ENCODE measurements at regions not wholly inside any gene's neighbourhood (a gene's known extent, or its start where the extent isn't known, plus 50 kb on each side); places are given as distances from the start of the nearest gene placed in this dataset.

- DNase-seq (ENCODE audit: low spot score): no peak
- ChIA-PET POLR2A (no interaction called here), CTCF (ENCODE audit: low intra/inter-chr PET ratio, low total read pairs) (no interaction called here)
- Histone ChIP-seq H3K27ac (ENCODE audit: extremely low read length, insufficient read depth, low read length) (no peak overlapping the region), H3K36me3 (replicated peaks in 1 of 2; ENCODE audit: control insufficient read depth in 1 of 2, insufficient read depth in 2 of 2, low read length in 2 of 2) (no peaks in the 10 kb centered on the region), H2AFZ (ENCODE audit: low read length) (no peak overlapping the region), H3K4me1 (ENCODE audit: insufficient read depth, low read length) (peaks cover 45% of the 10 kb centered on the region), H3K9me3 (ENCODE audit: low read length) (no peaks in the 10 kb centered on the region), H3K9ac (ENCODE audit: insufficient read depth, low read depth, low read length) (no peak overlapping the region), H3K27me3 (ENCODE audit: control insufficient read depth in 1 of 2, insufficient read depth in 2 of 2, low read length in 2 of 2) (no peaks in the 10 kb centered on the region), H3K4me3 (replicated peaks in 1 of 3; ENCODE audit: insufficient read depth in 1 of 3, low read depth in 2 of 3, low read length in 3 of 3) (no peak overlapping the region), H4K20me1 (ENCODE audit: insufficient read depth, low read length) (no peaks in the 10 kb centered on the region), H3K79me2 (ENCODE audit: insufficient read depth, low read length) (no peaks in the 10 kb centered on the region), H3K4me2 (ENCODE audit: low read depth, low read length) (no peak overlapping the region)
- intact Hi-C loops (cut with micrococcal nuclease; ENCODE audit: unreplicated experiment): no loop called here
- in situ Hi-C loops (cut with HindIII; ENCODE audit: extremely low pct_ligation_motif_present, low pct_unique_long_range_greater_than_20kb): no loop called here
- no peak for FAIRE-seq
- no TSS peak for BruUV-seq (replicated peaks)
- ATAC-seq: no peak
- TF ChIP-seq TBX3 (IDR thresholded peaks at IDR 0.05; ENCODE audit: borderline replicate concordance) (no peak), JUNB (CRISPR knock-in tag; IDR thresholded peaks at IDR 0.05; ENCODE audit: borderline replicate concordance) (no peak), SIN3B (IDR thresholded peaks at IDR 0.05; ENCODE audit: low read length) (no peak), ATF7-NPFF (CRISPR knock-in tag; IDR thresholded peaks at IDR 0.05; ENCODE audit: low read depth) (no peak), PCBP2 (optimal IDR thresholded peaks at IDR 0.05; ENCODE audit: low read depth, low read length, poor library complexity, severe bottlenecking) (no peak), HOXA5 (CRISPR knock-in tag; IDR thresholded peaks at IDR 0.05) (no peak), NCOR1 (IDR thresholded peaks at IDR 0.05; ENCODE audit: borderline replicate concordance, low read length) (no peak), PLRG1 (conservative IDR thresholded peaks at IDR 0.05) (no peak), ZNF891 (CRISPR knock-in tag; IDR thresholded peaks at IDR 0.05) (no peak)
- WGBS (ENCODE audit: low lambda C conversion rate): 47% methylated on average over 4 of the region's 4 CpGs
Measured at GRCh38 chr2:109061736-109062135, 67.3 kb upstream of the SH3RF3 start.

GRCh38 chr2:109060496-109060895 is 68.5 kb upstream of the SH3RF3 start:
- Histone ChIP-seq H3K27me3 (ENCODE audit: control insufficient read depth in 1 of 2, insufficient read depth in 2 of 2, low read length in 2 of 2) (no peaks in the 10 kb centered on the region; a peak in 1 of 5 replicates), H3K9ac (ENCODE audit: insufficient read depth, low read depth, low read length) (no peak overlapping the region), H3K36me3 (replicated peaks in 1 of 2; ENCODE audit: control insufficient read depth in 1 of 2, insufficient read depth in 2 of 2, low read length in 2 of 2) (no peaks in the 10 kb centered on the region), H4K20me1 (ENCODE audit: insufficient read depth, low read length) (no peaks in the 10 kb centered on the region), H3K9me3 (ENCODE audit: low read length) (no peaks in the 10 kb centered on the region), H3K4me3 (replicated peaks in 1 of 3; ENCODE audit: insufficient read depth in 1 of 3, low read depth in 2 of 3, low read length in 3 of 3) (no peak overlapping the region), H3K4me2 (ENCODE audit: low read depth, low read length) (no peak overlapping the region), H3K79me2 (ENCODE audit: insufficient read depth, low read length) (no peaks in the 10 kb centered on the region), H3K4me1 (ENCODE audit: insufficient read depth, low read length) (peaks cover 35% of the 10 kb centered on the region), H2AFZ (ENCODE audit: low read length) (no peak overlapping the region), H3K27ac (ENCODE audit: extremely low read length, insufficient read depth, low read length) (no peak overlapping the region)
- no peak for ATAC-seq
- in situ Hi-C loops (cut with HindIII; ENCODE audit: extremely low pct_ligation_motif_present, low pct_unique_long_range_greater_than_20kb): no loop called here
- WGBS (ENCODE audit: low lambda C conversion rate): 48% methylated on average over 3 of the region's 3 CpGs
- CTCF ChIA-PET (ENCODE audit: low intra/inter-chr PET ratio, low total read pairs): no interaction called here
- no peak for DNase-seq (ENCODE audit: low spot score)
- TF ChIP-seq HOXA7 (CRISPR knock-in tag; IDR thresholded peaks at IDR 0.05) (no peak), HNRNPLL (IDR thresholded peaks at IDR 0.05; ENCODE audit: low read depth, low read length, poor library complexity, severe bottlenecking) (no peak), RBM39 (IDR thresholded peaks at IDR 0.05; ENCODE audit: low read depth, low read length, poor library complexity, severe bottlenecking) (no peak), RARA (CRISPR knock-in tag; IDR thresholded peaks at IDR 0.05) (no peak)
- no peak for FAIRE-seq
- POLR2A ChIA-PET: no interaction called here
- BruUV-seq (replicated peaks): no TSS peak
- intact Hi-C loops (cut with micrococcal nuclease; ENCODE audit: unreplicated experiment): no loop called here
